ENCODE measurements at regions not wholly inside any gene's neighbourhood (a gene's known extent, or its start where the extent isn't known, plus 50 kb on each side); places are given as distances from the start of the nearest gene placed in this dataset.
"Not testable (repeated sequence)": the region's sequence is repeated elsewhere in the genome, so short reads cannot be mapped to it uniquely, and the experiment has no call there.

GRCh38 chr9:29325894-29326293 lies 1752.6 kb upstream of the C9orf72 start:
- DNase-seq (ENCODE audit: low read depth in 2 of 2), result no peak

DNA sequence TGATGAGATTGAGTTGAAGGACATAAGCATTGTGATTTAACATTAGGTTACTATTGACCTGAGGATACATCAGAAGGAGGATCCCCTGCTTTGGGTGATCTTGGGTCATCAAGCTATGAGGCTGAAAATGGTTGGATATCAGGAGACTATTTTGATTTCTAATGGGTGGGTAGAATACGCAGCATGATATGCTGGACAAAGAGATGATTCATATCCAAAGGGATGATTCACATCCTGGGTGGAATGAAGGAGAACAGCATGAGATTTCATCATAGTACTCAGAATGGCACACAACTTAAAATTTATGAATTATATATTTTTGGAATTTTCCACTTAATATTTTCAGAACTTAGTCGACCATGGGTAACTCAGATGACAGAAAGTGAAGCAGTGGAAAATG lies 1759.5 kb upstream of the C9orf72 start:
- DNase-seq (ENCODE audit: low read depth in 2 of 2), result no peak

DNA sequence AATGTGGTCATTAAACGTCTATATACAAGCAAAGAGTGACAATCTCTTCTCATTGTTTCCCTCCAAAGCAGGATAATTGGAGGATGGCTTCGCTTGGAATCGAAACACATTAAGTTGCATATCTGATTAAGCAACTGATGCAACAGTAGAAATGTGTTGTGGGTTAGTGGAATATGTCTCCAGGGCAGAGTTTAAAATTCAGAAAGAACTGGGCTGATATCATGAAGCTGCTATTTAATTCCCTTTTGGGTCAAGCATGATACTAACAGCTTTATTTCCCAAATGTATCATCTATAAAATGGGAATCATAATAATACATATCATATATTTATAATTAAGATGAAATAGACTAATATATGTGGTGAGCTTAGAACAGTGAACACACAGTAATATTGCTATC lies 1763.0 kb upstream of the C9orf72 start:
- DNase-seq (ENCODE audit: low read depth in 2 of 2), result no peak

DNA sequence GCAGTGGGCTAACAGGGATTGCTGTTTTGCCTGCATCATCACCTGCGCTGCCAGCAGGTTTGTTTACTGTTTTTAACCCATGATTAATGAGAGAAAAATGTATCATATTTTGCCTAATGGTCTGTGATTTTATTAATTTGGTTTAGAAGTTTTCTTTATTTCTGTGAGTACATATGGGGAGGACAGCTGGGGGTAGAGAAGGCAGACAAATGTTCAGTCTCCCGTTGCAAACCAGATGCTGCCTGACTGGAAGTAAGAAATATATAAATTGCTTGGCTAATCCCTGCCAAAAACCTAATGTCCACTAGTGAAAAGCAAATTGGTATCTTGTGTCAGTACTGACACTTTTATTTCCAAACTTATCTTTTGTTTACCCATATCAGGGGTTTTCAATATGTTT lies 1766.1 kb upstream of the C9orf72 start:
- DNase-seq (ENCODE audit: low read depth in 2 of 2), result no peak

GRCh38 chr9:29348999-29349398 lies 1775.7 kb upstream of the C9orf72 start:
- DNase-seq (ENCODE audit: low read depth in 2 of 2), result no peak

DNA sequence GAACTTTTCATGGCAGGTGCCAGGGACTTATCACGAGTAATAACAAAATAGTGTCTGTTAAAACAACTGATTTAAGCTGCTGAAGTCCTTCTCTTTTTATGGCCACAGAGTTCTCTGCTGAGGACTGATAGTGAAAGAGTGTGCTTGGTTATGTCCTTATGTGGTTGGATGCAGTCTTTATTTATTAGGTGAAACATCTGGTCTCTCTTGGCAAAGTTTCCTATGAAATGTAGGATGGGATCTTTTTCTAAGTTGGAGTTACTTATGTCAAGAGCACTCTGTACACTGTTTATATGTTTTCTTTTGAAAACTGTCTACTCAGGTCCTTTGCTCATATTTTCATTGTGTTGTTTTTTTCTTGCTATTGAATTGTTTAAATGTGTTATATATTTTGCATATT lies 1816.1 kb upstream of the C9orf72 start:
- no peak for DNase-seq (ENCODE audit: low read depth in 2 of 2)

DNA sequence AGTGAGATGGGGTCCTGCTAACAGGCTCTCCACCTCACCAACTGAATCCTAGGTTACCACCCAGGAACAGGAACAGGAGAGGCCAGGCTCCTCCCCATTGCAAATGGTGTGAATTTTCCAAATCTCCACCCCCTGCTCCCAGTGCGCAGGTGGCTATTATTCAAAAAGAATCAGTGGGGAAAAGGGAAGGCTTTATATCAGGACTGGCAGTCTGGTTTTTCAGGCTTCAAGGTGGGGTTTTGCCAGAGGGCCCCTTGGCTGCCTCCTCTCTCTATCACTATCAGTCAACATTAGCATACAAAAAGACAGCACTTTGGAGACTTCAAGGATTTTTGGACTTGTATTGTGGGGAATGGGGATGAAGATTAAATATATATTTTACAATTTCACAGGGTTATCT lies 1817.6 kb upstream of the C9orf72 start:
- DNase-seq (ENCODE audit: low read depth in 2 of 2), result no peak

DNA sequence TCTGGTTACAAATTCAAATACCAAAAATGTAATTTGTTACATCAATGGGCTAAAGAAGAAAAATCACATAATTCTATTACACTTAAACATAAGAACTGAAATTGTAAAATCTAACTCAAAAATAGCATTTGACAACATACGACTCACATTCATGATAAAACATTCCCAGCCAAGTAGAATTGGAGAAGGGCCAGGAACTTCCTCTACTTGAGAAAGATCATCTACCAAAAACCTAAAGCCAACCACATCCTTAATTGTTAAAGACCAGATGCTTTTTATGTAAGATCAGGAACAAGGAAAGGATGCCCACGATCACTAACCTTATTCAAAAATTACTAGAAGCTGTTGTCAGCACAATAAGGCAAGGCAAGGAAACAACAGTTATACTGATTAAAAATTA lies 1819.8 kb upstream of the C9orf72 start:
- no peak for DNase-seq (ENCODE audit: low read depth in 2 of 2)

- no peak for DNase-seq (ENCODE audit: low read depth in 2 of 2)
Measured at GRCh38 chr9:29394855-29395254, 1821.6 kb upstream of the C9orf72 start.

- no peak for DNase-seq (ENCODE audit: low read depth in 2 of 2)
Measured at GRCh38 chr9:29397148-29397547, 1823.9 kb upstream of the C9orf72 start.

DNA sequence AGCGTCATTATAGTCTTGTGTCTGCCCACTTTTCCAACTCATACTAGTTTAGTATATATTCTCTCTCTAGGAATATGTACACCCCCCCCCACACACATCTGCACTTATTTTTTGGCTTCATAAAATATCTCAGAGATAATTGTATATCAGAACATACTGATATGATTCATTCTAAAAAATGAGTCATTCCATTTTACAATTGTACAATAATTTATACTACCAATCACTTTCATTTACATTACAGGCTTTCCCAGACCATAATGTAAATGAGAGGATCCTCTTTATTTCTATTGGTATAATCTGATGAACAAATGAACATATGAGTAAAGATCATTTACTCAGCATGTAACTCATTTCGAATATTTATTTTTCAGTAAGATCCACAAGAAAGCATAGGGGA lies 1842.9 kb upstream of the C9orf72 start:
- DNase-seq (ENCODE audit: low read depth in 2 of 2), result no peak

- DNase-seq (ENCODE audit: low read depth in 2 of 2), result no peak
Measured at GRCh38 chr9:29422438-29422837, 1849.2 kb upstream of the C9orf72 start.

- no peak for DNase-seq (ENCODE audit: low read depth in 2 of 2)
Measured at GRCh38 chr9:29432191-29432590, 1858.9 kb upstream of the C9orf72 start.

- not testable (repeated sequence) for DNase-seq (ENCODE audit: low read depth in 2 of 2)
Measured at GRCh38 chr9:29432656-29433055, 1859.4 kb upstream of the C9orf72 start.

GRCh38 chr9:29435368-29435767 lies 1862.1 kb upstream of the C9orf72 start:
- no peak for DNase-seq (ENCODE audit: low read depth in 2 of 2)

GRCh38 chr9:29437526-29437925 lies 1864.2 kb upstream of the C9orf72 start:
- no peak for DNase-seq (ENCODE audit: low read depth in 2 of 2)

GRCh38 chr9:29439961-29440360 lies 1866.7 kb upstream of the C9orf72 start:
- DNase-seq (ENCODE audit: low read depth in 2 of 2), result no peak

DNA sequence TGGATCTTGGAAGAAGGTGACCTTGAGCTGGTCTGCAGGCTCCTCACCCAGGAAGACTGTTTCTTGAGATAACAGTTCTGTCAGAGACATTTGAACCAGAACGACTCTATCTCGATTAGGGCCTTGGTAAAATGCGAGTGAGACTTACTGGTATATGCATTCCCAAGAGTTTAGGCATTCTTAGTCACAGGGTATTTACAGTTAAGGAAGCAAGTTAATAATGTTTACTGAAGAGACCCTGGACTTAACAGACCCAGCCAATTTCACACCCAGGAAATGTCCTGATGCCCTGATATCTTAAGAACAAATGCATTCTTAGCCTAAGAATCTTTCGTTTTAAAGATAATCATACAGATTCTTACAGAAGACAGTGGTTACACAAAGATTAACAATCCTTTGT lies 1867.2 kb upstream of the C9orf72 start:
- no peak for DNase-seq (ENCODE audit: low read depth in 2 of 2)

DNA sequence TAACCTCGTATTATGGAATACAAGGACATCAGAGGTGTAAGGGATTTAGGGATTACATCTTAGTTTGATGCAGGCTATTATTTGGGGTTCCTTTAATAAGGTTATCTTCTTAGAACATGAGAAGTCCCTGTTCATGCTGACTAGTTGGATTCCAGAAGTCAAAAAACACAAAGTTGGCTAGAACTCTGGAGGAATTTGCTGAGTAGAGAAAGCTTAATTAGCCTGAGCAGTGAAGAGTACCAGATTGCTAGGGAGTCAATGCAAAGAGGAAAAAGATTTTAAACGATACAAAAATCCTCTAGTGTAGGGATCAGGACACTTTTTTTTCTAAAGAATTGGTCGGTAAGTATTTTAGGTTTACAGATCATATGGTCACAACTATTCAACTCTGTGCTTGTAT lies 1872.5 kb upstream of the C9orf72 start:
- no peak for DNase-seq (ENCODE audit: low read depth in 2 of 2)

DNA sequence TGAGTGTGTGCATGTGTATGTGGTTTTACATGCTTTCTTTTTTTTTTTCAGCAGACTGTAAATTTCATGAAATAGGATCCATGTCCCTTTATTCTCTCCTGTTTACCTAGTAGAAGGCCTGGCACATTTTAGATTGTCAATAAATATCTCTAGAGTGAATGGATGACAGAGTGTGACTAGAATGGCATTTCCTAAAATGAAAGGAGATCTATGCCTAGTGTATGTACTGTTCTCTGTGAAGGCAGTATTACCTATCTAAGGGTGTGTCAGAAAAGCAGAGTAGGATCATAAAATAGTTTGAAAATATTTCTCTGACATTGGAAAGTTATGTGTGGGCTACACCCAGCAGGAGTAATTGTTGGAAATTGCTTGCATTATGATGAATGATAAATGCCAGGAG lies 1876.0 kb upstream of the C9orf72 start:
- no peak for DNase-seq (ENCODE audit: low read depth in 2 of 2)

- not testable (repeated sequence) for DNase-seq (ENCODE audit: low read depth in 2 of 2)
Measured at GRCh38 chr9:29450343-29450875, 1877.1 kb upstream of the C9orf72 start.

DNA sequence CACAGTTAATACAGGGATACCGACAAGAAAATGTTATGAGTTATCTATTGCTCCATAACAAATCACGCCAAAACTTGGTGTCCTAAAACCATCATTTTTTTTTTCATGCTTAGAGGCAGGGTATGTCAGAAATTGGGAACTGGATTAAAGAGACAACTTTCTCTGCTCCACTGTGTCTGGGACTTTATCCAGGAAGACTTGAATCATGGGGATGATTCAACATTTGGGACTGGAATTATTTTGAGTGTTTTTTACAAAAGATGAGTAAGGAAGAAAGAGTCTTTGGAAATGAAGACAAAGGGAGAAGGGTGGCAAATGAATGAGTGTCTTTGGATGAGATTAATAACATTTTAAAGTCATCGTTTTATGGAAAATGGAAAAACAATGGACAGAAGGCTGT lies 1883.7 kb upstream of the C9orf72 start:
- DNase-seq (ENCODE audit: low read depth in 2 of 2), result no peak

DNA sequence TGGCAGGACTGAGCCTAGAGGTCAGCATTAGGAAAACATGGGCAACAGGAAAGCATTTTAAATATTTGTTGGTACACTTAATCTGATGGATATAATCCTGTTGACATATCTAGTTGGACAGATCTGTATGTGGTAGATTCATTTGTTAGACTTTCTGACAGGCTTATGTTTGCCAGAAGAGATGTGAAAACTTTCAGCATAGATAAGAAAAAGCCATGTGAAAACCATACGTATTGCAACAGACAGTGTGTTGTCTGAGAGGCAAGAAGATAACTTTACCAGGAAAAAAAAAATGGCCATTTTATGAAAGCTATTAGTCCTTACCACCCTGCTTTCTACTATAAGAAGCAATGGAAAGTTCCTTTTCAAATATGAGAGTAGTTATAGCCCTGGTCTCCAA lies 1902.2 kb upstream of the C9orf72 start:
- DNase-seq (ENCODE audit: low read depth in 2 of 2), result no peak

DNA sequence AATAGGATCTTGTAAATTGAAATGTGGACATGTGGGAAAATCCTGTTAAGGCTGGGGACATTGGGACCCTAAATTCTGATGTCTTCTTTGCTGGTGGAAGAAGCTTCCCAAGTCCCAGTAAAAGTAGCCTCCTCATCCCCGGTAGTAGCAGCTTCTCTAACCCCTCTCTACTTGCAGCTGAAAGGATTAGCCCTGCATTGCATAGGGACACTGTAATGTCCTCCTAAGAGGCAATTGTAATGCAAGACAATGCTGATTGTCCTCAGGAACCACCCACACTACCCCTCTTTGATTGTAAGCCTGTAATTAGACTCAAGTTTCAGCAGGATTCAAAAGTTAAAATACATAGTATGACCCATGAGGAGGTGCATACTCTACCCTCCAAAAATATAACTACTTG lies 1938.4 kb upstream of the C9orf72 start:
- no peak for DNase-seq (ENCODE audit: low read depth in 2 of 2)

GRCh38 chr9:29514336-29514735 lies 1941.1 kb upstream of the C9orf72 start:
- DNase-seq (ENCODE audit: low read depth in 2 of 2), result no peak
